Fibroblast of skin of scalp (primary cell): ENCODE measurements at regions not wholly inside any gene's neighbourhood (a gene's known extent, or its start where the extent isn't known, plus 50 kb on each side); places are given as distances from the start of the nearest gene placed in this dataset.
A peak's percentile ranks its signal among the peaks of the same experiment; 100 is the strongest.

Experiments
- DNase-seq: peaks from one replicate; pipeline ENCODE4 v3.0.0-alpha.2; 2013

DNA sequence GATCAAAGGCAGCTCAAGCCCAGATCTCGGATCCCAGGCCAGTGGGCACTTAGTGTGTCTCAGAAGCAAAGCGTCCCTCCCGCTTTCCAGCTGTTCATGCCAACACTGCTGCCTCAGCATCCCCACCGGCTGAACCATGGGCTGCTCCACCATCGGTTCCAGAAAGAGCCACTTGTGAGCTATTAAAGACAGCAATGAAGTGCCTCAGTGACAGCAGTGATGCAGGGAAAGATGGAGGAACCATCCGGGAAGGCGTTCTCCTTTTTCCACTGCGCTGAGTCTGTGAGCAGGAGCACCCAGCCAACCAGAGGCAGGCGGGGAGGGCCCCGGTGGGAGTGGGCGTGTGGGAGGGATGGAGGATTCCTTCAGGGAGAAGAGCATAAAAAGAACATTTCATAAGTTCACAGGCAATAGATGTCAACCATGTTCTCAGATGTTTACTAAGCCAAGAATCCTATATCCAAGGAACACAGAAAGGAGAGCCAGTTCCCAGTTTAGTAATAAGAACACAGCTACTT lies 96.2 kb upstream of the MKI67 start:
- DNase-seq = no peak

DNA sequence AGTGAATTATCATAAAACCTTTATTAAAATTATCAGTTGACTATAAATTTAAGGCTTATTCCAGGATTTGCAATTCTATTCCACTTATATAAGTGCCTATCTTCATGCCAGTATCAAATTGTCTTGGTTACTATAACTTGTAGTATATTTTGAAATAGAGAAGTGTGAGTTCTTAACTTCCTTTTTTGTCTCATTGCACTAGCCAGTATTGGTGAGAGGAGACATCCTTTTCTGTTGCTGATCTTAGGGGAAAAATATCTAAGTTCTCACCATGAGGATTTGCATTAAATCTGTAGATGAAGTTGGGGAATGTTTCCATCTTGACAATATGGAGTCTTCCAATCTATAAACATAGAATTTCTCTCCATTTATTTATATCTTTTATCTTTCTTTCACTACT lies 104.2 kb upstream of the MKI67 start:
- DNase-seq = no peak

DNA sequence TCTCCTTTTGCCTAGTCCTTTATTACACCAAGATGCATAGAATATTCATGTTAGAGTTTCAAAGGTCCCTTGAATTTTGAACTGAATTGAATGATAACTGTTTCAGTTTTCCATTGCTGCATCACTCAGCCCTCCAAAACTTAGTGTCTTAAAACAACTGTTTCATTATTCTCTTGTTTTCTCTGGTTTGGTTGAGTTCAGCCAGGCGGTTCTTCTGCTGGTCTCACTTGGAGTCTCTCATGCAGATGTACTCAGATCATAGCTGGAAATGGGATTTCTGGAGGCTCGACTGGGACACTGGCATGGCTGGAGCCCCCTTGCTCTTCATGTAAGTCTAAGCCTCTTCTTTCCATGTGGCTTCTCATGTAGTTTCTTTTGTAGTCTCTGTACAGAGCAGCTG lies 107.2 kb upstream of the MKI67 start:
- no peak for DNase-seq

DNA sequence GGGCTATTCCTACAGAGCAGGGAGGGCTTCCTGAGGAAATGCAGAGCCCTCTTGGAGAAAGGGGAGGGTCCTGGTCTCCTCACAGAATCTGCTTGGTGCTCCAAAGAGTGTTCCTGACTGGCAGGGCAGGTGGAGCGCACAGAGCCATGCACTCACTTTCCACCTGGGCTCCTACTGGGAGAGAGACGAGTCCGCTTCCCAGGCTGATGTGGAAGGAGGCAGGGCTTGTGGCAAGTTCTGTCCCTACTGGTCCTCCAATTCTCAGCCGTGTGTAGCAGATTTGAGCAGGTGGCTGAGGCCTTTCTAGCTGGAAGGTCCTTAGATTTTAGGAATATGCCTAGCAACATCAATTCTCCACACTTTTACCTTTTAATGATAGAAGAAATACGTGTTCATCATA lies 111.5 kb upstream of the MKI67 start:
- DNase-seq = no peak

DNA sequence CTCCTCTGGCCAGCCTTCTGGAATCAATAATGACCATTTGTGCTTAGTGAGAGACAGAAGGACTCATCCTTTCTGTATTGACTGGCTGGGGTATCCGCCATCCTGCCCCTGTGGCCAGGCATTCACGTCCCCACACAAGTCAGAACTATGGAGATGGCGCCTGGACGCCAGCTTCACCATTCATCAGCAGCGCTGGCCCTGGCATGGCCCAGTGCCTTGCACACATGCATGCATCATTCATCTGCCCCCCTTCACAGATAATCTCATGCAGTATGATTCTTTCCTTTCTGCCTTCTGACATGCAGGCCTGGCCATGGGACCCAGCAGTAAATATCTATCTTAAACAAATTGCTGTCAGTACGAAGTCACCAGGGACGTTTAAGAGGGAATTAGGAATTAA lies 114.8 kb upstream of the MKI67 start:
- no peak for DNase-seq

DNA sequence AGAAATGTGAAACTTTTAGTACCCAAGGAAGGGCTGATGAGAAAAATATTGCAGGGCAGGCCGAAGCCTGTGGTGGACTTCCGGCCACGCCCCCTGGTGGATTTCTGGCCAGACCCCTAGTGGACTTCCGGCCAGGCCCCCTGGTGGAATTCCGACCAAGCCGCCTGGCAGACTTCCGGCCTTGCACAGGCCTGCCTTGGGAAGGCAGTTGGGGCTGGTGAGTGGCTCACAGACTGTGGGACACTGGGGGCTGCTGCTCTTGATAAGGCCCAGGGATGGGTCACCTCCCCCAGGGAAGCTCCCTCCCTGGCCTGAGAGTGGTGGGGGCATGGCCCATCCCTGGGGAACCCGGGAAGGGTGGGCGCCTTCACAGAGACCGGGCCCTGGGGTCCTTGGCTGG lies 116.4 kb upstream of the MKI67 start:
- DNase-seq = no peak

DNA sequence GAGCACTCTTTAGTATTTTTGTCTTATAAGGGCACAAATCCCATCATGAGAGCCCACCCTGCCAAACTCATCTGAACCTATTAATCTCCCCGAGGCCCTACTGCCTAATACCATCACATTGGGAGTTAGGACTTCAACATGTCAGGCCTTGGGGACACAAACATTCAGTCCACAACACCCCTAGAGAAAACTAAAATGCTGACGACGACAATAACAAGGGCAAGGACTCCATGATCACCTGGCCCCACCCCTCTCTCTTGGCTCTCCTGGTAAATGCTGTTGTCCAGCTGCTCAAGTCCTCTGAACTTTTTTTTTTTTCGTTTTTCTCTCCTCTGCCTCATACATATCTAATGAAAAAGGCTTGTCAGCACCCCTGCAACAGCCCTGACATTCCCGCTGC lies 118.8 kb upstream of the MKI67 start:
- DNase-seq = no peak

DNA sequence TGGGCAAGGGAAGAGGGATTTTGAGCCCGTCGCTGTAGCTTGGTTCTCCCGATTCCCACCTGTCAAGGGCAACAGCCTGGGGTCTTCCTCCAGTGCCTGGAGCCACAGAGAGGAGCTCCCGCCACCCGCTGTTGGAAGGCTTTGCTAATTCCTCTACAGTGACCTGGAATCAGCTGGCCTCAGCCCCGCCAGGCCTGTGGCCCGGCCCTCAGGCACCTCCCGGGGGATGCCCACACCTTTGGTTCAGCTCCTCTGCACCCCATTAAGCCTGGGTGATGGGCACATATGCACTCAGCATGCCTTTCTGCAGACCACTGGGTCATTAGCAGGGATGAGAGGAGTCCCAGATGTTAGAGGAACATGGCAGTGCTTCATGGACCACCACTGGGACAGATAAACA lies 121.4 kb upstream of the MKI67 start:
- no peak for DNase-seq

DNA sequence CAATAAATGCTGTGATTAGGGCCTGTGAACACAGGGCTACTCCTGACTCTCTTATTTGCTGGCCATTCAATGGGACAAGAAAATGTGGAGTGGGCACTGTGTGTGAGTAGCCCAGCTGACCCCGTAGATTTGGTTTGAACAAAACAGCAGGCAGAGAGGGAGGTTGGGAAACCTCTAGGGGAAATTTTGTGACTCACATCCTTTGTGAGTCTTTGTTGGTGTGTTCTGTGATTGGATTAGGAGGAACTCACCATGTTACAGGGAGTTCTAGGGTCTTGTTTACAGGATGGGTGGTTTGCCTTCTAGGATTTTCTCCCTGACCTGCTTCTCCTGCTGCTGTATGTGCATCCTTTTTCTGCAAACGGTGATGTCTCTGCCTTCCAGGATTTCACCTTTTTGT lies 128.3 kb upstream of the MKI67 start:
- DNase-seq = no peak

DNA sequence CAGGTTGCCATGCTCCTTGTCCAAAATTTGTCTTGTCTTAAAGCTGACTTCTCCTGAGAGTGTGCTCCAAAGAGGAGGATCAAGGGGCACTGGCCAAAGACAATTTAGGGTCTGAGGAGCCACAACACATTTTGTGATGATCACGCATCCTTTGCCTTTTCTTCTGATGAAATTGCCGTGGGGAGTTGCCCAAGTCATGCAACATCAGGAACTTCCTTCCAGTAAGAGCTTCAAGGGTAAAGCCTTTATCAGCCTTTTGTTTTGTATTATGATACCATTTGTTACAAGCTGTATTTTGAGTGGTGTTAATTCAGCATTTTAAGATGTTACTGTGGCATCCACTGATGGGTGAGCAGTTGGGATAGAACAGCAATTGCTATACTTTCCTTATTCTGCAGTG lies 131.2 kb upstream of the MKI67 start:
- no peak for DNase-seq

DNA sequence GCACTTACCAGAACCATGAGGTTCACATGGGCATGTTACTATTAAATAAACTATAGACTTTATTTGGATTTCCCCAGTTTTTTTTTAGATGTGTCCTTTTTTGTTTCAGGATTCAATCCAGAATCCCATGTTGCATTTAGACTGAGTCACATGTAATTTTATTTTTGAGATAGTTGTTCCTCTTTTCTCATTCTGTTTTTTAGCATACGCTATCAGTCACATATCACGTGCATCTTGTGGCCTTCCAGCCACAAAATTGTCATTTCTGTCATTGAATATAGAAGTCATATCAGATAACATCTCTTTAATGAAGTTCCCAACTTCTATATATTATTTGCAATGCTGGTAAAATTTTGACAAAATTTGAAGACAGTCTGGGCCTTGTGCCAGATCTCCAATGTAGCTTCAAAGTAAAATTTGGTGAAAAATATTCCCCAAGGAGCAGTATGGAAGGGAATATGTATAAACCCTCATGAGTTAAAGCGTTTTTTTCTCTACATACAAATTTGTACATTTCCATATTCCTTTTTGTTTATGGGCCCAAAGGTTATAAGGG lies 132.3 kb upstream of the MKI67 start:
- DNase-seq = no peak

DNA sequence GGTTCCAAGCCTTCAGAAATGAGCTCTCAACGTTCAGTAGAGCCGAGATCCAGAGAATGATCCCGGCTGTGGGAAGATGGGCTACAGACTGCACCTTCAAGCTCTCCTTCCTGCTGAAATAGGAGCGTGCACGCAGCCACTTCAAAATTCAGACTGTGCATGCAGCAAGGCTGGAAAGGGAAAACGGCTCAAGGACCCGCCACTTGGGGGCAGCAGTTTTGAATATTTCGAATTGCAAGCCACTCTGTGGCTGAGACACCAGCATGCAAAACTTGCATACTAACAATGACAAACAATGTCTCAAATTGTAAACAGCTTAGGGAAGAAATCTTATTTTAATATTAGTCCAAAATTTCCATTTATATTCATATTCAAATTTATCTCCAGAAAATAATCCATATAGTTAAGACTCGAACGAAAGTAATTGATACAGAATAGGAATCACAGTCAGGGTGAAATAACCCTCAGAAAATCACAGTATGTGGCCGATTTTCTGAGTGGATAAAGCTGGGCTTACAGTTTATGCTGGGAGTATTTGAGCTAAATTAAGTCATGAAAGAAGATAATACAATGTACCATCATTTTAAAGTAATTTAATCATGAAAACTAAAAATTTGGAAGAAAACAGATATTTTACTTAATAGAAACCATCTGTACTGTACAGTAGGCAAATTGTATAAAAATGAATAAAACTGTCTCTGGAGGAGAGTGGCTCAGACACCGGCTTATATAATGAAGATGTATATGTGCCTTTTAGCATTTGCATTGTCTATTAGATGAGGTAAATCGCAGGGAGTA lies 137.9 kb upstream of the MKI67 start:
- peak; percentile 51 for DNase-seq

DNA sequence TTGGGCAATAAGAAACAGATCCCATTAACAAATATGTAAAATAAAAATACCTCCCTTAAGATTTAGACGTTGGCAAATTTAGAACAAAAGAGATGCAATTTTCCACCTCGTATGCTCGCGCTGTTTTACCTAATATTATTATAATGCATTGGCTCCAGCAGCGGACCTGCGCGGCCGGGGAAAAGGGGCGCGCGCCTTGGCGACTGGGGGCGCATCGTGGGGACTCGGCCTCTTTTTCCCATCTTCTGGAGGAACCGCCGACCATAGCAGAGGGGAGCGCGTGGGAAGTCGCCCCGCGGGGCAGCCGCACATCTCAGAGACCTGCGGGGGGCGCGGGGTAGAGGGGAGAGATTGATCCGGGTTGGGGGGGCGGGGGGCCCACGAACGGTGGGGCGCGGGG lies 139.4 kb upstream of the MKI67 start:
- no peak for DNase-seq

DNA sequence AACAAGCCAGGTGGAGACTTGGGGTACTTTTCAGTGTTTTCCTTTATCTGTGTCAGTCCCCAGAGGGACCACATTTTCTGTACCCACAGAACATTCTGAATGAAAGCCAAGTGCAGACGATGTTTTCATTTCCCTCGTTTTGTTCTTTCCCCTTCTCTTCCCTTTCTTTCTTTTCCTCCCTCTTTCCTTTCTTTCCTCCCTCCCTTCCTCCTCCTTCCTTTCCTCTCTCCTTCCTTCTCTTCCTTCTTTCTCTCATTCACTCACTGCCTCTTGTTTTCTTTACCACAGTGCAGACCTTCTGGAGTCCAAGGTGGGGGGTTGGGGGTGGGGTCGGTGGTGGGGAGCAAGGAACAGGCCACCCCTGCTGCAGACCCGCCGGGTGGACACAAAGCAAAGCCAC lies 141.4 kb upstream of the MKI67 start:
- no peak for DNase-seq

DNA sequence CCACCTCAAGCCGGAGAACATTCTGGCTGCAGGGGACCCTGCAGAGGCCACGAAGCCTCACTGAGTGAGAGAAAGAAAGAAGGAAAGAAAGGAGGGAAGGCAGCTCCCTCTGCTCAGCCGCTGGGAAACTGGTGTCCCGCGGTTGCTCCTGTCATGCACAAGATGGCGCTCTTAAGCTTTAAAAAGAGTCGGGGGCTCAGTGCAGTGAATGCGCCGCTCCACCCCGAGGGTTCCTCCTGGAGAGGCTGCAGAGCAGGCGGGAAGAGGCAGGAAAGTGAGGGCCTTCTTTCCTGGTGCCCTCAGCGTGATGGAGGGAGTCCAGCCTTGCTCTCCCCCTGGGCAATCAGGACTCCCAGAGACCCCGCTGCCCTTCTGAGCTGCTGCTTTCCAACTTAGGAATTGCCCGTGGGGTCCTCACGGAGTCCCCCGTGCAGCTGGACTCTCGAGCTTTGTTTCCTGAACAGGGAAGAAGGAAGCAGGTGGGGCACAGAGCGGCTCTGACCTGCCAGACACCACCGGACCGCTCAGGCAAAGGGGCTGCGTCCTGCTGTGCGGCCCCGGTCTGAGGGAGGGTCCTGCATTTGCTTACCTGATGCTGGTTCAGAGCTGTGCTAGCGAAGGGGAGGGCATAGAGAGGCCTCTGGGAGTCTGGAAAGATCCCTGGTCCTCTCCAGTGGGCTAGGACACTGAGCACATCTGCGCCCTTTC lies 141.9 kb upstream of the MKI67 start:
- DNase-seq = peak; percentile 27

DNA sequence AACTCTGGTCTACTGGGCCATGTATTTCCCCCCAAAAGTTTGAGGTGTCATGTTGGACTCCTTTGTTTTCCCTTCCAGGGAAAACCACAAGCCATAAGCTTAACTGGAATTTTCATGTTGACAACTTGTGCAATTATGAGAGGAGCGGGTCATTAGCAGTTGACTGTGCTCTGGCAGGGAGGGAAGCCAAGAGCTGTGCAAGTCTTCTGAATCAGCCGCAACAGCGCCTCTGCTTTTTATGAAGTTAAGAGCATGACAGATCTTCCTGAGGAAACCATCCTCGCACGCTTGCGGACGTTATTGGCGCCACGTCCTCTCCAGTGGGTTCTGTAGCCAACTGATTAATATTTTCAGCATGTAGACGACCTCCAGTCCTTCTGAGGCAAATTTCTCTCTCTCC lies 148.7 kb upstream of the MKI67 start:
- peak; percentile 34 for DNase-seq

DNA sequence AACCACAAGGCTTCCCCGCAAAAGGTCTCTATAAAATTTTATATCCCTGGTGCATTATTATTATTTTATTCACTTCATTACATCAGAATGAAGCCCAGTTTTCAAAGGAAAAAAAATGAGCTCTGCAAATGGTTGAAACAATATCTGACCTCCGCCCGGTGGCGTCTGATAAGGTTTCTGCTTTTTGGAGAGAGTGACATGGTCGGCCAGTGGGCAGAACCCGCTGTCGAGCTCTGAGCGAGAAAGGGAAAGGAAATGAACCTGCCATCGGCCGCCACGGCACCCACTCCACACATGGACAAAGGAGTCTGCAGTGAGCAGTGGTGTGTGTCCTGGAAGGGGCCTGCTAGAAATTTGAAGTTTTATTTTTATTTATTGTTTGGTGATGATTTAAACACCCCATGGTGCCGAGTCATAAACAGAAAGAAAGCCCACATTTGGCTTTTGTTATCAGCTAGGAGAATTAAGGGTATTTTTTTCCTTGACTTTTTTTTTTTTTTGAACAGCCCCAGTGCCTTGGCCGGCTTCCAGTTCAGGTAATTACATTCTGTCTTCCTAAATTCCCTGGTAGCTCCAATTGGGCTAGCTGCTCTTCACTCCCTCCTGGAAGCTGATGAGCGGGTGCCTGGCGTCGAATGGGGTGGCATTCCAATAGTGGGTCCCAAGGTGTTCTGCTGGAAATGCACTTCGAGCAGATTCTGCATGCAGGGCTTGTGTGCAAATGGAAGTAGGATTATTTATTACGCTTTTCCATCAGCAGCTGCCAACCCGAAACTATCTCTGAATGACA lies 149.4 kb upstream of the MKI67 start:
- no peak for DNase-seq

DNA sequence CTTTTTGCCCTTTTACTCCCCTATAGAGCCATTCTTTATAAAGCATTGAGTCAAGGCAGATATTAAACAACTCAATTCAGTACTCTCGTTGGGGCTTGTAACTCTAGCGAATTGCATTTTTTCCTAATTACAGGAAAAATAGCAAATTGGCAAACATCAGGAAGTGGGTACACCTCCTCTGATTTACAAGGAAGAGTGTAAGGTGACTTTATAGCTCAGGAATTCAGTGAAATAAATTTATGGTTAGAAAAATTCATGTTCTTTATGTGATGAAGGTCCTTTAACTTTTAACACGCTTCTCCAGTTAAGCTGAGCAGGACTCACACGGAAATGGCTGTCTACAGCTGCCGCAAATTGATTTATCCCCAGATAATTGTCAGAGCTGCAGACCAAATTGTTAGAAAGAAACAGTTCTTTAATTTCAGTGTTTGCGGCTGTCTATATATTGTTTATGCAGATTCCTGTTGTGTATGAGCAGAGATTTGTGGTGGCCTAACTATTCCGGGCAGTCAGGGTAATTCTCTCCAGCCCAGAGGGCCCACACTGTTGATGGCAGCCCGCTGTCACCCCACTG lies 151.1 kb upstream of the MKI67 start:
- DNase-seq = peak; percentile 1

DNA sequence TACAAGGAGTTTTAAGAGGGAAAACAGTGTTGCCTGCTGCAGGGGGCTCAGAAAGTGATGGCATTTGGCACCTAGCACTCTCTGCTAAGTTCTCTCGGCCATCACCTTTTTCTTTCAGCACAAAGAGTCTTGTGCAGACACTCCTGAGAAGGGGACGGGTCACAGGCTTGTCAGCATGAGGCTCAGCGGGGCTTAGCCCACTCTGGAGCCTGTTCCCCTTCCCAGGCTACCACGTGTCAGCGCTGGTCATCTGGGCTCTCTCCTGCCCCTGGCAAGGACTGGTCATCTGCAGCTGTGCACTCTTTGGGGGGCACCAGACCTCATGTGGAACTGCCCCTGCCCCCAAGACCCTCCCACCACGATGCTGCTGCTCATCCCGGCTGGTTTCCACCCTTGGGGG lies 152.1 kb upstream of the MKI67 start:
- no peak for DNase-seq

DNA sequence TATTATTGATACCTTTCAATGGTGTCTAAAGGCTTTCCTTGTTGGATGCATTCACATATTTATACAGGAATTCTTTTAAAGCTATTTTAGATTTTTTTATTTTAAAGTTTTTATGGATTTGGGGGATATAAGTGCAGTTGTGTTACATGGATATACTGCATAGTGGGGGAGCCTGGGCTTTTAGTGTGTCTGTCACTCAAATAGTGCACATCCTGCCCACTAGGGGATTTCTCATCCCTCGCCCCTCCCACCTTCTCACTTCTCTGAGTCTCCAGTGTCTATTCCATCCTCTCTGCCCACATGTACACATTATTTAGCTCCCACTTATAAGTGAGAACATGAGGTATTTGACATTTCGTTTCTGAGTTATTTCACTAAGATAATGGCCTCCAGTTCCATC lies 154.0 kb upstream of the MKI67 start:
- DNase-seq = no peak

DNA sequence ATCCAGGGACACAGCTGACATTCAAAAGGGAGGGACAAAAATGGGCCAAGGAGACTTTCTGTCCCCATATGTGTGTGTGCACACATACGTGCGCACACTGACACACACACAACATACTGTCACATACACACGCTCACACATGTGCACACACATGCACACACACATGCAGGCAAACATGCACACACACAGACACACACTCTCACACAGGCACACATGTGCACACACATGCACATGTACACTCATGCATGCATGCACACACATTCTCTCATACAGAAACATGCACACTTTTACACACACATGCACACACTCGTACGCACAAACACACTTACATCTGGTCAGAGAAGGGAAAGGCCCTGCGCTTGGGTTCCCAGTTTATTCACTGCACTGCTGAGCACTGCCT lies 155.1 kb upstream of the MKI67 start:
- no peak for DNase-seq

DNA sequence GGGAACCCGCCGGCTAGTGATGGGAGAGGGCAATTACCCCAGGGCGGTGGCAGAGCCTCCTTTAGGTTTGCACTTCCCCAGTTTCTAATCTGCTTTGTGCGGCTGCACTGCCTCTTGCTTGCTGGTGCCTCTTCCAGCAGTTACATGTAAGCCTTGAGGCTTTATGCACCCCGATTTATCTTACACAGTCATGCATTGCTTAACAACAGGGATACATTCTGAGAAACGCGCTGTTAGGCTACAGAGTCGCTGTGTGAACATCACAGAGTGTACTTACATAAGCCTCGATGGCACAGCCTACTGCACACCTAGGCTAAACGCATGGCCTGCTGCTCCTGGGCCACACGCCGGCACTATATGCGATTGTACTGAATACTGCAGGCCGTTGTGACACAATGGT lies 155.6 kb upstream of the MKI67 start:
- no peak for DNase-seq
